ENCODE measurements at regions not wholly inside any gene's neighbourhood (a gene's known extent, or its start where the extent isn't known, plus 50 kb on each side); places are given as distances from the start of the nearest gene placed in this dataset.

GRCh38 chr12:71353607-71354006 lies 86.0 kb upstream of the LGR5 start:
- TF ChIP-seq, protein P1, sequence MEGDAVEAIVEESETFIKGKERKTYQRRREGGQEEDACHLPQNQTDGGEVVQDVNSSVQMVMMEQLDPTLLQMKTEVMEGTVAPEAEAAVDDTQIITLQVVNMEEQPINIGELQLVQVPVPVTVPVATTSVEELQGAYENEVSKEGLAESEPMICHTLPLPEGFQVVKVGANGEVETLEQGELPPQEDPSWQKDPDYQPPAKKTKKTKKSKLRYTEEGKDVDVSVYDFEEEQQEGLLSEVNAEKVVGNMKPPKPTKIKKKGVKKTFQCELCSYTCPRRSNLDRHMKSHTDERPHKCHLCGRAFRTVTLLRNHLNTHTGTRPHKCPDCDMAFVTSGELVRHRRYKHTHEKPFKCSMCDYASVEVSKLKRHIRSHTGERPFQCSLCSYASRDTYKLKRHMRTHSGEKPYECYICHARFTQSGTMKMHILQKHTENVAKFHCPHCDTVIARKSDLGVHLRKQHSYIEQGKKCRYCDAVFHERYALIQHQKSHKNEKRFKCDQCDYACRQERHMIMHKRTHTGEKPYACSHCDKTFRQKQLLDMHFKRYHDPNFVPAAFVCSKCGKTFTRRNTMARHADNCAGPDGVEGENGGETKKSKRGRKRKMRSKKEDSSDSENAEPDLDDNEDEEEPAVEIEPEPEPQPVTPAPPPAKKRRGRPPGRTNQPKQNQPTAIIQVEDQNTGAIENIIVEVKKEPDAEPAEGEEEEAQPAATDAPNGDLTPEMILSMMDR (conservative IDR thresholded peaks at IDR 0.05 in 1 of 2, IDR thresholded peaks at IDR 0.05 in 1 of 2; ENCODE audit: low read depth in 1 of 2, low read length in 2 of 2), result no peak
- no peak for TF ChIP-seq EZH2 (IDR thresholded peaks at IDR 0.05; ENCODE audit: low read length, missing control alignments)

Data from fibroblast of lung (primary cell).